HG03439 (cell line): ENCODE measurements at regions not wholly inside any gene's neighbourhood (a gene's known extent, or its start where the extent isn't known, plus 50 kb on each side); places are given as distances from the start of the nearest gene placed in this dataset.
"Not testable (repeated sequence)": the region's sequence is repeated elsewhere in the genome, so short reads cannot be mapped to it uniquely, and the experiment has no call there.

Experiments used
- ATAC-seq: cut with Tn5 transposase; IDR thresholded peaks from one replicate; pipeline ENCODE4 v1.9.1; 2021; ENCODE audit warnings: mild to moderate bottlenecking, moderate library complexity; ENCODE audit not compliant: unreplicated experiment

DNA sequence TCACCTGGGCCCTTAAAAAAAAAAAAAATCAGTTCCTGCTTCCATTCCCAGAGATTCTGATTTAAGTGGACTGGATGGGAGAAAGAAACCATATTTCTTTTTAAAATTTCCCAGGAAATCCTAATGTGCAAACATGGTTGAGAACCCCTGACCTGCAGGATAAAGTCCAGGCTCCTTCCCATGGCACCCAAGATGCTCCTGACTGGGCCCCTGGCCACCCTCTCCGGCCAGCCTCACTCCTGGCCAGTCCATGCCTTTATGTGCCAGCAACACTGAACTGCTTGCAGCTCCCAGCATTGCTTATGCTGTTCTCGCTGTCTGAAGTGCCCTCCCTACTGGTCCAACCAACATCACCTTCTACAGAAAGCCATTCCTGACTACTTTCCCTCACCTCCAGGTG is 93.9 kb downstream of the TEX35 start:
- no peak for ATAC-seq

- ATAC-seq = peak; percentile 55
Measured at GRCh38 chr1:178607718-178608408, 95.0 kb downstream of the TEX35 start.

DNA sequence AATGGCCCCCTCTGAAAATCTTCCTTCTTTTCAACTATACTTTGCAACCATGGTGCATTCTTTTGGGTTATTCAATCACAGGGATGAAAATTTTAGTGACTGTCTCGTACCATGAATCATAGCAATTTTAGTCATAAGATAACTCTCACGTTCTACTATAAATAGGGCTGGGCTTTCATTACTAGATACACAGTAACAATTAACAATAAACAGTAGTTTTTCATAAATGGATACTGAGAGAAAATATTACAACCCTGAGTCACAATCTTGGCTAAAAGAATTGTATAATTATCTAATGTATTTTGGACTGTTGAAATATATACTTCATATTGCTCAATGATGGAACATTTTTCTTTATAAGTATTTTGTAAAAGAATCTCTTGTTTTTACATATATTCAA is 96.1 kb downstream of the TEX35 start:
- ATAC-seq = no peak

- ATAC-seq = not testable (repeated sequence)
Measured at GRCh38 chr1:178610690-178611410, 97.9 kb downstream of the TEX35 start.

DNA sequence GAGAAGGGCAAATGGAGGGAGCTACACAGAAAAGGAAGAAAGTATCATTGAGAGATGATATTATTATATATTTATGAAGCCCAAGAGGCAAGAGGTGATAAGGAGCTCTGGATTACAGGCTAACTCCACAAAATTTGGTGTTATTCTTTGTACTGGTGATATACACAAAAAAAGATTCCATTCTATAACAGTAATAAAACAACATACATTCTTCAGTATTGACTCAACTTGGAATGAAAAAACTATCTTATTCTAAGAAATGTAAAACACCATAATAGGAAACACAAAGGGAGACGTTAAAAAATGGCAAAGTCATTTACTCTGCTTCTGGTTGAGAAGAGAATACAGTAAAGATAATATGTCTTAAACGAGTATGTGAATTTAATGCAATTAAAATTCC is 99.4 kb downstream of the TEX35 start:
- ATAC-seq = no peak

GRCh38 chr1:178613271-178613945 is 100.5 kb downstream of the TEX35 start:
- ATAC-seq = no peak

GRCh38 chr1:178614286-178614685 is 101.4 kb downstream of the TEX35 start:
- no peak for ATAC-seq

DNA sequence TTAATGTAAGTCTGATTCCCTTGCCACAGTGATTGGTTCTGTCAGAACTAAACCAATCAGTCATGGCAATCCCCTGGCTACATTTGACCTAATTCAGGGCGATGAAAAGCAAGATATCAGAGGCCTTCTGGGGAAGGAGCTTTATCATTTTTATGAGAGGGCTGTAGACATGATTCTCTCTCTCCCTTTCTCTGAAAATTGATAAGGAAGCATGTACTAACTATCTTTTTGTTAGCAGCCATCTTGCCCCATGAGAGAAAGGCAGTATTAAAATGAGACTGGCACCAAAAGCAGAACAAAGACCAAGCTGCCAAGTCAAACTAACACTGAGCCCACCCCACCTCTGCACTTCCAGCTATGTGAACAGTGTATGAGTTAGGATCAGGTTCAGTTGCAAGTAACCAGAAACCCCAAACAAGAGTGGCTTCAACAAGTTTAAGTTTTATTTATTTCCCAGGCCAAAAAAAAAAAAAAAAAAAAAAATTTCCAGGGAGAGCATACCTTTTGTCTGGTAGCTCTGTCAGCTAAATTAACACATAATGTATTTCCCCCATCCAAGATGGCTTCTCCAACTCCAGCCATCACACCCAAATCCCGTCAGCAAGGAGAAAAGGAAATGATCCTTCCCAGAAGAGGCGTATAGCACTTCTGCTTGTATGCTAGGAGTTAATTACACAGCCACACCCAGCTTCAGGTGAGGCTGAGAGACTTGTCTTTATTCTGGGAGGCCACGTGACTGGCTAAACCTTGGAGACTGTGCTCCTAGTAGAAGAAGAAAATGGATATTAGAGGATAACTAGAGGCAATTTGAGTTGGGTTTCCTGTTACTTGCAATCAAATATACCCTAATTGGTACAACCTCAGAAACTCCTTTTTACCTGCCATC is 105.8 kb upstream of the RALGPS2 start:
- no peak for ATAC-seq

- ATAC-seq = no peak
Measured at GRCh38 chr1:178620584-178621475, 104.2 kb upstream of the RALGPS2 start.

DNA sequence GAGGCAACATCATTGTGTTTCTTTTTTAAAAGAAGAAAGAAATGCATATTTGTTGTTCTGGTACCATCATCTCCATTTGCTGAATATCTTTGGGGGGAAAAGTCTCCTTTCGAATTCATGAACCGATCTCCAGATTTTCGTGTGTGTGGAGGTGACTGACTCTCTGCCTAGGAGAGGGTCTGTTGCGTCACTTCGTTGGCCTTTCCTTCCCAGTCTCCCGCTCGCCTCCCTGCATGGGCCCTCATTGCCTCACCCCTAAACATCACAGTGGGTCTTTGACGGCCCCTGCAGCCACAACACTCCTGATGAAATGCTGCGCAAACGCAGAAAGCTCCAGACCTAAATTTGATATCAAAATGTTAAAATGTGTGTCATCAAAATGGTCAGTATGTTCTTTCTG is 103.2 kb upstream of the RALGPS2 start:
- ATAC-seq = no peak

DNA sequence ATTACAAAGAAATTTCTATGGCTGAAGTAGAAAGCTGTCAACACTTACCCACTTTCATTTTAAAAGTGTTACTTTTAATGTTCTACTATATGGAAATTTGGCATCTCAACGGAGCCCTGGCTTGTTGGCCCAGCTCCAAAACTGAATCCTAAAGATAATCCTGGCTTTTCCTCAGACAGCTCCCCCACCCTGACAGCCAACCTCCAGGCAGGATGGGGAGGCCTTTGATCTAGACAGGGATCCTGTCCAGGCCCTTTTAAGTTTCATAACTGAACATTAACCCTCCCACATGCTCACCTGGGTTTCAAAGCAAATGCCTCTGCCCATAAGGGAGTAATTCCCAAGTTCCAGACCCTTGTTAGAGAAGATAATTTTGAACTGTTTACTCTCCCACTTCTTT is 99.3 kb upstream of the RALGPS2 start:
- no peak for ATAC-seq

DNA sequence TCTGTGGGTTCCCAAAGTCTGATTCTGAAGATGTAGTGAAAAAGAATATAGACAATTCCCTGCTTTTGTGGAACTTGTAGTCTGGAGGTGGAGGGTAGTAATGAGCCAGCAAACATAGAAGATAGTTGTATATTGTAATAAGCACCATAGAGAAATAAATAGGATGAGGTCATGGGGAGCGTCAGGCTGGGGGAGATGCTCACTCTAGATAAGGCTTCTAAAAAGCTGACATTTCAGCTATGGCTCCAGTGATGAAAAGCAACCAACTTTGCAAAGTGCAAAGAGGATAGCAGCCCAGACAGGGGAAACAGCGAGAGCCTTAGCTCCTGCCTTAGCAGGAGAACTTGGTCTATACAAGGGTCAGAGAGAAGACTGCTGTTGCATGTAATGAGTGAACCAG is 98.0 kb upstream of the RALGPS2 start:
- ATAC-seq = no peak

- no peak for ATAC-seq
Measured at GRCh38 chr1:178628637-178629251, 96.3 kb upstream of the RALGPS2 start.

- ATAC-seq = no peak
Measured at GRCh38 chr1:178629252-178630154, 95.5 kb upstream of the RALGPS2 start.

- ATAC-seq = no peak
Measured at GRCh38 chr1:178630417-178630816, 94.6 kb upstream of the RALGPS2 start.

GRCh38 chr1:178632653-178633052 is 92.4 kb upstream of the RALGPS2 start:
- ATAC-seq = no peak

DNA sequence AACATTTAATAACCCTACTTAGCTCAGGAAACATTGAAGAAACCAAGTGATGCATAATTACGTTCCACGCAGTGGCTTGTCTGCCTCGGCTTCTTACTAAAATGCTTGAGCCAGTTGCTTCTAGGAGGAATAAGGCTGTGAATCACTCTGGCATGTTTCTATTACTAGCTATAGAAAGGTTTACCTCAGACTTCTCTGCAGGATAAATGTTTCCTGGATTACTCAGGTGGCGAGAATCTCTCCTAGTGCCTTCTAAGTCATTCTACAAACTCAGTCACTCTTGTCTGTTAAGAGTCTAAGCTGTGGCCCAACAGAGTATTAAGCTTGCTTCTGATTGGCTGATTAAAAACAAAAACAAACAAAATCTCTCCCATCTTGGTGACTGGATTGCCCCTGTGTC is 92.0 kb upstream of the RALGPS2 start:
- ATAC-seq = no peak

DNA sequence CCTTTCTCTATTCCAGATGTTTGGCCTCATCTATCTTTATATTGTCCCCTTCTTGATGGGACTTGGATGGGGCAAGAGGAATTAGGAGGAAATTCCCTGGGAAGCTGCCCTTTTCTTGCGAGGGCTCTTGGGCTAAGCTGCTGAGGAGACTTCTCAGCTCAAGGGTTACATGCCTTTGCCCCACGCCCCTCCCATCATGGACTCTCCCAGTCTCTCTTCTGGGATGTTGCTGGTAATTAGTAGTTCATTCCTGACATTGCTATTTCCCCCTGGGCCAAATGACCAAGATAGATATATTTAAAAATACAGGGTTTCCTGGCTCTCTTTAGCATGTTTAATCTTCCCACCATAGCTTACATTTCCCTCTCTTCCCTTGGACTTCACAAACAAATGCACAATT is 90.6 kb upstream of the RALGPS2 start:
- ATAC-seq = no peak

DNA sequence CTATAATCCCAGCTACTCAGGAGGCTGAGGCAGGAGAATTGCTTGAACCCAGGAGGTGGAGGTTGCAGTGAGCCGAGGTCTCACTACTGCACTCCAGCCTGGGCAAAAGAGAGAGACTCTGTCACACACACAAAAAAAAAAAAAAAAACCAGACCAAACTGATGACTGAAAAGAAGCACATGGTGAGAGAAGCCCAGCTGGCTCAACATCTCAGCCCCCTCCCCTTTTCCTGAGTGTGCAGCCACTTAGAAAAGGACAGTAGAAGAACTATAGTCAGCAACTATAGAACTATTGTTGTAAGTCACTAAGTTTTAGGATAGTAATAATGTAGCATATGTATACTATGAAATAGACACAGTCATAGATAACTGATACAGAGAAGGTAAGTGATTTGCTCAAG is 87.2 kb upstream of the RALGPS2 start:
- ATAC-seq = no peak
